HUES48 (cell line): ENCODE measurements at regions not wholly inside any gene's neighbourhood (a gene's known extent, or its start where the extent isn't known, plus 50 kb on each side); places are given as distances from the start of the nearest gene placed in this dataset.

Source experiments
- H3K27ac ChIP-seq: one replicate; pipeline ENCODE4 v1.7.0; 2013; ENCODE audit warnings: low read depth, low read length, inconsistent platforms
- H3K27me3 ChIP-seq: 2 replicates; pipeline ENCODE4 v1.6.1; 2013; ENCODE audit warnings: mild to moderate bottlenecking, low read length; ENCODE audit not compliant: control insufficient read depth, insufficient read depth
- H3K36me3 ChIP-seq: 2 replicates; pipeline ENCODE4 v1.6.1; 2013; ENCODE audit warnings: low read length; ENCODE audit not compliant: control insufficient read depth, insufficient read depth
- H3K4me1 ChIP-seq: 2 replicates; pipeline ENCODE4 v1.6.1; 2013; ENCODE audit warnings: mild to moderate bottlenecking, low read length; ENCODE audit not compliant: control insufficient read depth, insufficient read depth
- H3K4me3 ChIP-seq: 2 replicates; pipeline ENCODE4 v1.5.1; 2013; ENCODE audit warnings: mild to moderate bottlenecking, low read depth, low read length
- H3K9ac ChIP-seq: 2 replicates; pipeline ENCODE4 v1.6.1; 2013; ENCODE audit warnings: mild to moderate bottlenecking, low read depth, low read length, moderate library complexity
- H3K9me3 ChIP-seq: 2 replicates; pipeline ENCODE4 v1.6.1; 2013; ENCODE audit warnings: low read length; ENCODE audit not compliant: control insufficient read depth, insufficient read depth

DNA sequence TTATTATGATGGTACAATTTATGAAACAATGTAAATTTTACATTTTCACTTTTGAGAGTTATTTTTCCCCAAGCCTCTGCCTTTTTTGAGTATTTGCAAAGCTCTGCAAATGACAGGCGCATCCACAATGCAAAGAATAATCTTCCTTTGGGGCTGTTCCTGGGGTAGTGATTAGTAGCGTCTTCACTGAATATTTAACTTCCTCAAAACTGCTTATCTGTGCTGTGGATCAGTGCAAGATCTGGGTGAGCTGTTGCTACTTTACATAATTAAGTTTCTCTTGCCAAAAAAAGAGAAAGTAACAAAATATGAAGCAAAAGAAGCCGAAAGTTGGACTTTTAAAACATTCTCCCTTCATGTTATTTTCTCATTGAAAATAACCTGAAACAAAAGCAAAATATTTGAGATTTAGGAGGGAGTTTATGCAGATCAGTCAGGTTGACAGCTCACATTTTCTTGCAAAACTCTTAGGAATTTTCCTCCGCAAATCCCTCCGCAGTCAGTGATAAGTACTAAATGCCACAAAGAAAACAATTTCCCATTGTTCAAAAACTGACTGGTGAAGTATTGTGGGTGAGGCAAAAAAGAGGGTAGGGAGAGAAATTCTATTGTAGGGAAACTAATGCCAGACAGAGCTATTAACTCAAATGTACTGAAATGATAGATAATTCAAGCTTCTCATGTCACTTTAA lies 276.4 kb upstream of the B3GALT2 start:
- no peak overlapping the region for H3K27ac ChIP-seq
- H3K9me3 ChIP-seq: no peaks in the 10 kb centered on the region
- H3K9ac ChIP-seq: no peak overlapping the region
- H3K36me3 ChIP-seq: no peaks in the 10 kb centered on the region
- no peak overlapping the region for H3K4me3 ChIP-seq
- H3K27me3 ChIP-seq: no peaks in the 10 kb centered on the region
- H3K4me1 ChIP-seq: peaks cover 18% of the 10 kb centered on the region

GRCh38 chr1:193458628-193459027 lies 272.2 kb upstream of the B3GALT2 start:
- Histone ChIP-seq H3K9ac (no peak overlapping the region), H3K4me1 (peaks cover 17% of the 10 kb centered on the region), H3K36me3 (no peaks in the 10 kb centered on the region), H3K27me3 (no peaks in the 10 kb centered on the region), H3K9me3 (no peaks in the 10 kb centered on the region), H3K27ac (no peak overlapping the region), H3K4me3 (no peak overlapping the region)

GRCh38 chr1:193457676-193458075 lies 271.3 kb upstream of the B3GALT2 start:
- Histone ChIP-seq H3K9me3 (no peaks in the 10 kb centered on the region), H3K36me3 (no peaks in the 10 kb centered on the region), H3K9ac (no peak overlapping the region), H3K4me1 (peaks cover 7% of the 10 kb centered on the region; the same call in 1 of the 2 replicates), H3K4me3 (no peak overlapping the region), H3K27me3 (no peaks in the 10 kb centered on the region), H3K27ac (no peak overlapping the region)

- H3K27me3 ChIP-seq: no peaks in the 10 kb centered on the region
- no peaks in the 10 kb centered on the region for H3K9me3 ChIP-seq
- no peak overlapping the region for H3K27ac ChIP-seq
- peaks cover 4% of the 10 kb centered on the region; the same call in 1 of the 2 replicates for H3K4me1 ChIP-seq
- H3K4me3 ChIP-seq: no peak overlapping the region
- no peaks in the 10 kb centered on the region for H3K36me3 ChIP-seq
- H3K9ac ChIP-seq: no peak overlapping the region
Observed at GRCh38 chr1:193456811-193457280, 270.4 kb upstream of the B3GALT2 start.

DNA sequence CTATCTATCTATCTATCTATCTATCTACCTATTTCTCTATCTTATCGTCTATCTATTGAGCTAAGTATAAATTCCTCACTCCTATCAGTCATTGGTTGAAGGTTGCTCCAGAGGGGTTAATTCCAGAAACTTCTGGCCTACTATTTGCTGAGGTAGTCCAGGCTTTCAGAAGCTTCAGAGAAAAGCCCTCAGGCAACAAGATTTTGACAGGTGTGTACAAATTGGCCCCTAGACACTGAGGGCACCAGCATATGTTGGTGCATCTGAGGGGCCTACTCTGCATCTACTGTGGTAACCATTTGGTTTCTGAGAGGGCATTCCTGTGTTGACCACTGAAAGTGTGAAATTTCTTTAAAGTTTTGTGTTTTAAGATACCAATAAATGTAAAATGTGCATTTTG lies 265.2 kb upstream of the B3GALT2 start:
- Histone ChIP-seq H3K9ac (no peak overlapping the region), H3K4me3 (no peak overlapping the region), H3K36me3 (no peaks in the 10 kb centered on the region), H3K4me1 (no peaks in the 10 kb centered on the region), H3K27ac (no peak overlapping the region), H3K27me3 (no peaks in the 10 kb centered on the region), H3K9me3 (no peaks in the 10 kb centered on the region)

DNA sequence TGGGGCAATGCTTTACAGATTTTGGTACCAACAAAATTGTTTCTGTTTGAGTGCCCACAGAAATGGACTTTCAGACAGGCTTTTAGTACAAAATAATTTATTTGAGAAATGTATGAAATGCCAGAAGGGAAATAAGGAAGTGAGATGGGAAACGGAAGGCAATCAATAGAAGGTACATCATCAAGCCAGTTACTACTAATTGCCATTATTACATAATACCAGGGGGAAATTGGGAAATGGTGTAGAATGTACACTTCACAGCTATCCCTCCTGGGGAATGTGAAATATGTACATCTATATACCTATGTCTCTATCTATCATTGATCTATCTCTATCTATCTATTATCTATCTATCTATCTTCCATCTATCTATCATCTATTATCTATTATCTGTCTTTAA lies 264.6 kb upstream of the B3GALT2 start:
- H3K27me3 ChIP-seq: no peaks in the 10 kb centered on the region
- no peaks in the 10 kb centered on the region for H3K9me3 ChIP-seq
- no peaks in the 10 kb centered on the region for H3K4me1 ChIP-seq
- no peak overlapping the region for H3K9ac ChIP-seq
- no peak overlapping the region for H3K4me3 ChIP-seq
- no peaks in the 10 kb centered on the region for H3K36me3 ChIP-seq
- H3K27ac ChIP-seq: no peak overlapping the region

- H3K27me3 ChIP-seq: no peaks in the 10 kb centered on the region
- H3K27ac ChIP-seq: no peak overlapping the region
- H3K4me1 ChIP-seq: no peaks in the 10 kb centered on the region
- H3K9me3 ChIP-seq: no peaks in the 10 kb centered on the region
- no peak overlapping the region for H3K9ac ChIP-seq
- no peak overlapping the region for H3K4me3 ChIP-seq
- H3K36me3 ChIP-seq: no peaks in the 10 kb centered on the region
Observed at GRCh38 chr1:193448682-193449461, 262.5 kb upstream of the B3GALT2 start.

- Histone ChIP-seq H3K9ac (no peak overlapping the region), H3K9me3 (no peaks in the 10 kb centered on the region; the same call in 1 of the 2 replicates), H3K36me3 (no peaks in the 10 kb centered on the region)
Observed at GRCh38 chr1:193443886-193444285, 257.5 kb upstream of the B3GALT2 start.

GRCh38 chr1:193438771-193439170 lies 252.4 kb upstream of the B3GALT2 start:
- Histone ChIP-seq H3K4me1 (no peaks in the 10 kb centered on the region), H3K9ac (no peak overlapping the region), H3K4me3 (no peak overlapping the region), H3K36me3 (no peaks in the 10 kb centered on the region), H3K27ac (no peak overlapping the region), H3K27me3 (no peaks in the 10 kb centered on the region), H3K9me3 (peaks cover 10% of the 10 kb centered on the region)

More at GRCh38 chr1:193443886-193444285, 257.5 kb upstream of the B3GALT2 start:
- H3K27me3 ChIP-seq: no peaks in the 10 kb centered on the region
- no peaks in the 10 kb centered on the region for H3K4me1 ChIP-seq
- no peak overlapping the region for H3K4me3 ChIP-seq
- H3K27ac ChIP-seq: no peak overlapping the region

DNA sequence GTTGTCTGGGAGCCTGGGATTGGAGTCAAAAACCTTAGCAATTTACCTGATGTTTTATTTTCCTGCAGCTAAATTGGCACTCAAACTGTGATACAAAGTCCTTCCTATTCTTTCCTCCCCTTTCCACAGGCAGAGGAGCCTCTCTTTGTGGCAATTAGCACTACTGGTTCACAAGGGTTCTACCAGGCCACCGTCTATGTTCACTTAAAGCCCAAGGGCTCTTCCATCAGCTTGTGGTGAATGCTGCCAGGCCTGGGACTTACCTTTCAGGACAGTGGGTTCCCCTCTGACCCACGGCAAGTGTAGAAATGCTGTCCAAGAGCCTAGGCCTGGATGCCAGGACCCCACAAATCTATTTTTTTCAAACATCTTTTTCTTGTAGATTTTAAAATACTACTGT lies 251.9 kb upstream of the B3GALT2 start:
- peaks cover 15% of the 10 kb centered on the region for H3K9me3 ChIP-seq
- no peak overlapping the region for H3K9ac ChIP-seq
- no peaks in the 10 kb centered on the region for H3K4me1 ChIP-seq
- H3K4me3 ChIP-seq: no peak overlapping the region
- no peak overlapping the region for H3K27ac ChIP-seq
- H3K36me3 ChIP-seq: no peaks in the 10 kb centered on the region
- no peaks in the 10 kb centered on the region for H3K27me3 ChIP-seq

DNA sequence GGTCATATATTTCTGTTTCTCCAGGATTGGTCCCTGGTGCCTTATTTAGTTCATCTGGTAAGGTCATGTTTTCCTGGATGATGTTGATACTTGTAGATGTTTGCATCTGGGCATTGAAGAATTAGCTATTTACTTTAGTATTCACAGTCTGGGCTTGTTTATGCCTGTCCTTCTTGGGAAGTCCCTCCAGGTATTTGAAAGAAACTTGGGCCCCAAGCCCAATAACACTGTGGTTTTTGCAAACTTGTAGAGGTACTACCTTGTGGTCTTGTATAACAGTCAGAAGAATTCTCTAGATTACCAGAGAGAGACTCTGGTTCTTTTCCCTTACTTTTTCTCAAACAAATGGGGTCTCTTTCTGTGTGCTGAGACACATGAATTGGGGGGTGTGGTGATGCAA lies 251.4 kb upstream of the B3GALT2 start:
- Histone ChIP-seq H3K36me3 (no peaks in the 10 kb centered on the region), H3K27ac (no peak overlapping the region), H3K4me3 (no peak overlapping the region), H3K4me1 (no peaks in the 10 kb centered on the region), H3K9ac (no peak overlapping the region), H3K27me3 (no peaks in the 10 kb centered on the region), H3K9me3 (peaks cover 20% of the 10 kb centered on the region)
